Ovary (tissue), 7 donors: ENCODE measurements at regions not wholly inside any gene's neighbourhood (a gene's known extent, or its start where the extent isn't known, plus 50 kb on each side); places are given as distances from the start of the nearest gene placed in this dataset.

Source experiments
- DNase-seq, 5 donors: peaks; one replicate each; pipeline ENCODE4 v3.0.0-alpha.2; 2019 to 2020
- H3K27ac ChIP-seq, 2 donors: fragments of 200-600 bp; one replicate each; pipeline versions ENCODE4 v1.5.1 to v1.8.0; 2019 to 2022
- H3K27me3 ChIP-seq: fragments of 200-600 bp; one replicate; pipeline ENCODE4 v1.8.0; 2022
- H3K36me3 ChIP-seq: fragments of 200-600 bp; sonication (generic); one replicate; pipeline ENCODE4 v1.5.1; 2019
- H3K4me1 ChIP-seq: one replicate; pipeline ENCODE4 v1.8.1; 2013; ENCODE audit warnings: mild to moderate bottlenecking, moderate library complexity; ENCODE audit not compliant: insufficient read depth
- H3K4me3 ChIP-seq: fragments of 200-600 bp; sonication (generic); one replicate; pipeline ENCODE4 v1.5.1; 2017
- H3K9me3 ChIP-seq, 2 donors: fragments of 200-600 bp in 1 of 2; sonication (generic) in 1 of 2; one replicate each; pipeline versions ENCODE4 v1.5.1 to v1.8.1; 2013 to 2019; ENCODE audit warnings: mild to moderate bottlenecking in 1 of 2, moderate library complexity in 1 of 2
- CTCF ChIP-seq, 3 donors: fragments of 450-650 bp in 2 of 3; fragments of 200-600 bp in 1 of 3; IDR thresholded peaks; one replicate each; pipeline versions ENCODE4 v1.5.1 to v1.8.0; 2016 to 2022; ENCODE audit warnings: antibody characterized with exemption in 3 of 3, mild to moderate bottlenecking in 1 of 3
- EP300 ChIP-seq: sonication (generic); formaldehyde crosslinking; IDR thresholded peaks from one replicate; pipeline ENCODE4 v1.6.1; 2017; ENCODE audit warnings: antibody characterized with exemption
- POLR2A ChIP-seq: fragments of 450-650 bp; IDR thresholded peaks from one replicate; pipeline ENCODE4 v1.6.1; 2017; ENCODE audit warnings: antibody characterized with exemption, mild to moderate bottlenecking, moderate library complexity
- WGBS, 3 donors: extraction: QIAGEN DNeasy Blood & Tissue Kit in 1 of 3; methylation state at CpG; one replicate each; pipeline versions ENCODE4 v1.1.5 to v1.1.7; 2013 to 2017; 5-methylcytosine and 5-hydroxymethylcytosine counted together
- intact Hi-C, 4 donors: fragments of 100-400 bp; cut with DNase I; formaldehyde crosslinking; loops; one replicate each; pipeline versions ENCODE4 v1.11.0 to v1.15.1; 2022 to 2023
- donor health status: DM: no; HTN: no; CAD: no; lungs with moderate emphysema.
- donor health status: DM: no; HTN: no; CAD: no.
- donor health status: Bipolar disorder and iron deficiency.
- donor health status: DM: no; HTN: no; CAD: no.
- donor health status: DM: yes; HTN: yes; CAD: no.

DNA sequence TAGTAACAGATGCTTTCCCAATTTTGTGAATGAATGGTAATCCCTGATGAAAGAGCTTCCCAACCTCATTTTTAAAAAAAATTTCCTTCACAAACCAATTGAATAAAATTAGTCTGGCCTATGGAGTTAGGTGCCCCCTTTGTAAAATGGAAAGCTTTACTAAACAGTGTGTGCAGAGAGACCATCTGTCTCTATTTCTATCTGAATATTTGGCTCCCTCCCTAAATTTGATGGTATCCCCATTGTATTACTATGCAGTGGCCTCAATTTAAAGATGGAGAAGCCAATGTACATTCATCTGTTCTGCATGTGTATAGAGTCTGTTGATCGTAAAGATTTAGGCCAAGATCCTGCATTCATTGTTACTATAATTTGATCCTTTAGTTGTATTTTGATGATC, 397.7 kb upstream of the RGS6 start:
- H3K36me3 ChIP-seq = no peaks in the 10 kb centered on the region
- no peak for DNase-seq
- no peak for TF ChIP-seq POLR2A
- no peak for TF ChIP-seq EP300
- no peak for TF ChIP-seq CTCF (IDR thresholded peaks at IDR 0.05)
- no peaks in the 10 kb centered on the region for H3K27me3 ChIP-seq
- H3K4me1 ChIP-seq = peaks cover 9% of the 10 kb centered on the region
- H3K9me3 ChIP-seq = no peaks in the 10 kb centered on the region
- 98 to 100% (median 99%) methylated on average over 1 of the region's 1 CpG for WGBS, 3 donors
- H3K4me3 ChIP-seq = no peak overlapping the region
- no peak overlapping the region for H3K27ac ChIP-seq
- intact Hi-C loops = loop anchor here in 1 of 4 donors (10.0 kb wide), 1 partner anchor 390 kb away; no protein-coding TSS in a partner anchor

GRCh38 chr14:71536015-71536740, 396.1 kb upstream of the RGS6 start:
- peaks cover 6% of the 10 kb centered on the region for H3K4me1 ChIP-seq

GRCh38 chr14:71536927-71537772, 395.1 kb upstream of the RGS6 start:
- DNase-seq = no peak
- WGBS, 3 donors = 72 to 76% (median 75%) methylated on average over 9 of the region's 9 CpGs
- no peak for TF ChIP-seq CTCF (IDR thresholded peaks at IDR 0.05)
- no peak for TF ChIP-seq POLR2A
- TF ChIP-seq EP300 = no peak
- intact Hi-C loops = loop anchor here in 1 of 4 donors (10.0 kb wide), 1 partner anchor 392 kb away; no protein-coding TSS in a partner anchor
- H3K4me1 ChIP-seq = peaks cover 6% of the 10 kb centered on the region
- no peaks in the 10 kb centered on the region for H3K27me3 ChIP-seq
- H3K36me3 ChIP-seq = no peaks in the 10 kb centered on the region
- H3K4me3 ChIP-seq = no peak overlapping the region
- H3K9me3 ChIP-seq = no peaks in the 10 kb centered on the region
- H3K27ac ChIP-seq = no peak overlapping the region

More at GRCh38 chr14:71536015-71536740, 396.1 kb upstream of the RGS6 start:
- no peak for TF ChIP-seq CTCF (IDR thresholded peaks at IDR 0.05)
- TF ChIP-seq EP300 = no peak
- no peak for TF ChIP-seq POLR2A
- intact Hi-C loops = loop anchor here in 1 of 4 donors (10.0 kb wide), 1 partner anchor 391 kb away; no protein-coding TSS in a partner anchor
- Histone ChIP-seq H3K27me3 (no peaks in the 10 kb centered on the region), H3K4me3 (no peak overlapping the region), H3K9me3 (no peaks in the 10 kb centered on the region), H3K27ac (no peak overlapping the region), H3K36me3 (no peaks in the 10 kb centered on the region)
- WGBS, 3 donors = 57 to 80% (median 65%) methylated on average over 2 of the region's 2 CpGs
- no peak for DNase-seq

- Histone ChIP-seq H3K4me1 (peaks cover 6% of the 10 kb centered on the region), H3K27ac (no peak overlapping the region), H3K36me3 (no peaks in the 10 kb centered on the region), H3K27me3 (no peaks in the 10 kb centered on the region), H3K4me3 (no peak overlapping the region), H3K9me3 (no peaks in the 10 kb centered on the region)
- TF ChIP-seq POLR2A (no peak), EP300 (no peak), CTCF (IDR thresholded peaks at IDR 0.05) (no peak)
- intact Hi-C loops = loop anchor here in 1 of 4 donors (10.0 kb wide), 1 partner anchor 393 kb away; no protein-coding TSS in a partner anchor
- WGBS, 3 donors = 80 to 94% (median 84%) methylated on average over 4 of the region's 4 CpGs
- no peak for DNase-seq
Observed at GRCh38 chr14:71538288-71538687, 393.9 kb upstream of the RGS6 start.
